Endothelial cell of umbilical vein (primary cell): ENCODE measurements at regions not wholly inside any gene's neighbourhood (a gene's known extent, or its start where the extent isn't known, plus 50 kb on each side); places are given as distances from the start of the nearest gene placed in this dataset.

Source experiments
- EZH2 ChIP-seq: IDR thresholded peaks from 2 replicates; pipeline ENCODE4 v1.6.1; 2012; ENCODE audit warnings: borderline replicate concordance, low read depth, mild to moderate bottlenecking, moderate library complexity, low read length, inconsistent platforms; ENCODE audit not compliant: severe bottlenecking
- TF ChIP-seq, protein P1 (sequence below), 2 donors: IDR thresholded peaks; 1 replicate in 1 of 2; 2 replicates in 1 of 2; pipeline ENCODE4 v1.5.1; 2011; ENCODE audit warnings: low read length in 2 of 2, mild to moderate bottlenecking in 2 of 2, moderate library complexity in 2 of 2, control low read depth in 1 of 2, inconsistent platforms in 1 of 2, low read depth in 1 of 2; ENCODE audit not compliant: insufficient read depth in 1 of 2; ENCODE audit errors: extremely low read depth in 1 of 2

DNA sequence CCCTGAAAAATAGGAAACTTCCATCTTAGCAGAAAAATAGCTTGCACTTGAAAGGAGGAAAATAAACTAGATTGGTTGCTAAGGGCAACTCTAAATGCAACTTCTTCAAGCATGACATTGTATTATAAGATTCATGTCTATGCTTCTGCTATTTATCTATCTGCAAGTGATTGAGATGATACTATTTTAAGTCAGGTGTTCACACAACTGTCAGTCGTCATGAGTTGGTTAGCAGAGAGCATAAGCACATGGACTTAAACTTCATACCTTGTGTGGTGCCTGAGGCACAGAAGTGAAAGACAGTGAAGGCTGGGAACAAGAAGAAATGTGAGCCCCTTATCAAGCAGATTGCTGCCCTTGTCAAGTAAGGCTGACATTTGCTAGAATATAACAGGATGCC lies 82.9 kb downstream of the SLITRK5 start:
- TF ChIP-seq, protein P1, sequence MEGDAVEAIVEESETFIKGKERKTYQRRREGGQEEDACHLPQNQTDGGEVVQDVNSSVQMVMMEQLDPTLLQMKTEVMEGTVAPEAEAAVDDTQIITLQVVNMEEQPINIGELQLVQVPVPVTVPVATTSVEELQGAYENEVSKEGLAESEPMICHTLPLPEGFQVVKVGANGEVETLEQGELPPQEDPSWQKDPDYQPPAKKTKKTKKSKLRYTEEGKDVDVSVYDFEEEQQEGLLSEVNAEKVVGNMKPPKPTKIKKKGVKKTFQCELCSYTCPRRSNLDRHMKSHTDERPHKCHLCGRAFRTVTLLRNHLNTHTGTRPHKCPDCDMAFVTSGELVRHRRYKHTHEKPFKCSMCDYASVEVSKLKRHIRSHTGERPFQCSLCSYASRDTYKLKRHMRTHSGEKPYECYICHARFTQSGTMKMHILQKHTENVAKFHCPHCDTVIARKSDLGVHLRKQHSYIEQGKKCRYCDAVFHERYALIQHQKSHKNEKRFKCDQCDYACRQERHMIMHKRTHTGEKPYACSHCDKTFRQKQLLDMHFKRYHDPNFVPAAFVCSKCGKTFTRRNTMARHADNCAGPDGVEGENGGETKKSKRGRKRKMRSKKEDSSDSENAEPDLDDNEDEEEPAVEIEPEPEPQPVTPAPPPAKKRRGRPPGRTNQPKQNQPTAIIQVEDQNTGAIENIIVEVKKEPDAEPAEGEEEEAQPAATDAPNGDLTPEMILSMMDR (IDR thresholded peaks at IDR 0.05; ENCODE audit: extremely low read depth in 1 of 2, insufficient read depth in 1 of 2, low read depth in 1 of 2, low read length in 2 of 2): no peak
- no peak for TF ChIP-seq EZH2
